Neural crest cell (in vitro differentiated cells): ENCODE measurements at regions not wholly inside any gene's neighbourhood (a gene's known extent, or its start where the extent isn't known, plus 50 kb on each side); places are given as distances from the start of the nearest gene placed in this dataset.

ENCODE experiments used
- DNase-seq: peaks from one replicate; pipeline ENCODE4 v3.0.0; 2021; ENCODE audit warnings: low read depth, mixed read lengths, low spot score
- H3K27ac Mint-ChIP-seq: one replicate; pipeline ENCODE4 v1.8.0; 2021; ENCODE audit warnings: mild to moderate bottlenecking, mixed read lengths; ENCODE audit not compliant: unreplicated experiment
- H3K27me3 Mint-ChIP-seq: 2 replicates; pipeline ENCODE4 v1.8.0; 2021; ENCODE audit warnings: low read depth, mild to moderate bottlenecking, mixed read lengths
- H3K36me3 Mint-ChIP-seq: 2 replicates; pipeline ENCODE4 v1.8.0; 2021; ENCODE audit warnings: low read depth, mild to moderate bottlenecking, mixed read lengths
- H3K4me1 Mint-ChIP-seq: 2 replicates; pipeline ENCODE4 v1.8.0; 2021; ENCODE audit warnings: mixed read lengths
- H3K4me3 Mint-ChIP-seq: one replicate; pipeline ENCODE4 v1.8.0; 2021; ENCODE audit warnings: mild to moderate bottlenecking, mixed read lengths
- H3K9me3 Mint-ChIP-seq: 2 replicates; pipeline ENCODE4 v1.8.0; 2021; ENCODE audit warnings: mixed read lengths
- TF ChIP-seq, protein P1 (sequence below): fragments of 200-600 bp; sonication (generic); conservative IDR thresholded peaks from 2 replicates; pipeline ENCODE4 v1.5.0; 2021; ENCODE audit warnings: antibody characterized with exemption, mild to moderate bottlenecking

DNA sequence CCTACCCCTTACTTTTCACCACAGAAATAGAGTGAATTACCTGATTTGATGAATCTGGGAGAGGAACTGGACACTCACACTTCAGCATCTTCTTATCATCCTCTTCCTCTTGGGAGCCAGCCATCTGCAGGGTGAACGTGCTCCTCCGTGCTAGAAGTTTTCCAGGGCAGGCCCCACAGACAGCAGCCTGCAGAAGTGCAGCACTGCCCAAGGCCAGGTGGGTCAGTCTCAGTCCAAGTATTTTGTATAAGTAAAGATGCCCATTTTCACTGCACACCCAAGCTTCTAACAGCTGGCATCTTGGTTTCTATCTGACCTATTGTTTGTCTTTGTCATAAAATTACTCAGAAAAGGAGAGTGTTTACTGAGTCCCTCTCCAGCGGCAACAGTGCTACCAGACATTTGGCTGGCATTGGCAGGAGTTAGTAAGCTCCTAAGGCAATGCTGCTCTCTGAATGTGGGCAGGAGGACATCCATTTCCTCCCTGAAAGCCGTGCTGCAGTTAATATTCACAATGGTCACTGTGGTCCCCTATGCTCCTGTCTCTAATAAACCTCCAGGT lies 222.6 kb upstream of the CTAGE1 start:
- no peak overlapping the region for H3K27ac Mint-ChIP-seq
- peaks cover 2% of the 10 kb centered on the region for H3K27me3 Mint-ChIP-seq
- TF ChIP-seq, protein P1, sequence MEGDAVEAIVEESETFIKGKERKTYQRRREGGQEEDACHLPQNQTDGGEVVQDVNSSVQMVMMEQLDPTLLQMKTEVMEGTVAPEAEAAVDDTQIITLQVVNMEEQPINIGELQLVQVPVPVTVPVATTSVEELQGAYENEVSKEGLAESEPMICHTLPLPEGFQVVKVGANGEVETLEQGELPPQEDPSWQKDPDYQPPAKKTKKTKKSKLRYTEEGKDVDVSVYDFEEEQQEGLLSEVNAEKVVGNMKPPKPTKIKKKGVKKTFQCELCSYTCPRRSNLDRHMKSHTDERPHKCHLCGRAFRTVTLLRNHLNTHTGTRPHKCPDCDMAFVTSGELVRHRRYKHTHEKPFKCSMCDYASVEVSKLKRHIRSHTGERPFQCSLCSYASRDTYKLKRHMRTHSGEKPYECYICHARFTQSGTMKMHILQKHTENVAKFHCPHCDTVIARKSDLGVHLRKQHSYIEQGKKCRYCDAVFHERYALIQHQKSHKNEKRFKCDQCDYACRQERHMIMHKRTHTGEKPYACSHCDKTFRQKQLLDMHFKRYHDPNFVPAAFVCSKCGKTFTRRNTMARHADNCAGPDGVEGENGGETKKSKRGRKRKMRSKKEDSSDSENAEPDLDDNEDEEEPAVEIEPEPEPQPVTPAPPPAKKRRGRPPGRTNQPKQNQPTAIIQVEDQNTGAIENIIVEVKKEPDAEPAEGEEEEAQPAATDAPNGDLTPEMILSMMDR = no peak
- DNase-seq = no peak
- peaks cover 4% of the 10 kb centered on the region for H3K36me3 Mint-ChIP-seq
- no peaks in the 10 kb centered on the region for H3K4me1 Mint-ChIP-seq
- H3K9me3 Mint-ChIP-seq = peaks cover 8% of the 10 kb centered on the region
- no peak overlapping the region for H3K4me3 Mint-ChIP-seq

DNA sequence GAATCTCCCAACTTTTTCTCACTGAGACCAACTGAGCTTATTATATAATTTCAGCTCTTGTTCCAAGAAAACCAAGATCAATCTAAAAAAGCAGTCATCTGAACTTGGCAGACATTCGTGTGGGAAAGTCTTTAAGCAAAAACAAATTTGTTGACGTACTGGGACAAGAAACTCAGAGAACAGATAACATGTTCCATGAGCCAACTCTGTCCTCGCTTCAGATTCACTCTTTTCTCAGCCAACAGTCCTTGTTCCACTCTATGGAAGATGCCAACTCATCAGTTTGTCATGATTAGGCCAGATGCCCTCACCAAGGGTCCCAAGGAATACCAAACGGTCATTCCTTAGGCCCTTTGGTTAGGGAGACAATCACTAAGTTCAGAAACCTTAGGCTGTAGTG lies 224.2 kb upstream of the CTAGE1 start:
- Mint-ChIP-seq H3K4me1 (no peaks in the 10 kb centered on the region), H3K36me3 (peaks cover 2% of the 10 kb centered on the region)

DNA sequence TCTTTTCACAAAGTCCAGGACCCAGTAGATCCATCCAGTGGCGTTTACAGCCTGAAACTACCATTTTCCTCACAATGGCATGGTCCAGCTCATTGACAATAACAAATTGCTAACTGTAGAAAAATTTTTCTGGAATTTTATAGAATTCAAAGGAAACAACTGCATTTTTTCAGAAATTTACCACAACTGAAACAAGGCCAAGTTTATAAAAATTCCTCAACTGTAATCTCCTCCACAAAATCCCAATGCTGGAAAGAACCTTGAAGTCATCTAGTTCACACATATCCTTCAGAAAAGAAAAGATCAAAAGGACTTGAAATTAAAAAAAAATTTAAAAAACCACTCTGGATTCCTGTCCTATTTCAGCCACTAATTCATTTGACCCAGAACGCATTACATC lies 226.0 kb upstream of the CTAGE1 start:
- H3K36me3 Mint-ChIP-seq = no peaks in the 10 kb centered on the region
- no peaks in the 10 kb centered on the region for H3K4me1 Mint-ChIP-seq
- no peak overlapping the region for H3K4me3 Mint-ChIP-seq
- no peak for DNase-seq
- H3K27ac Mint-ChIP-seq = no peak overlapping the region
- peaks cover 3% of the 10 kb centered on the region for H3K9me3 Mint-ChIP-seq
- TF ChIP-seq, protein P1 = no peak
- no peaks in the 10 kb centered on the region for H3K27me3 Mint-ChIP-seq

More for the DNA sequence above, 224.2 kb upstream of the CTAGE1 start:
- Mint-ChIP-seq H3K4me3 (no peak overlapping the region), H3K27ac (no peak overlapping the region), H3K27me3 (peaks cover 2% of the 10 kb centered on the region), H3K9me3 (peaks cover 6% of the 10 kb centered on the region)
- TF ChIP-seq, protein P1 = no peak
- no peak for DNase-seq

DNA sequence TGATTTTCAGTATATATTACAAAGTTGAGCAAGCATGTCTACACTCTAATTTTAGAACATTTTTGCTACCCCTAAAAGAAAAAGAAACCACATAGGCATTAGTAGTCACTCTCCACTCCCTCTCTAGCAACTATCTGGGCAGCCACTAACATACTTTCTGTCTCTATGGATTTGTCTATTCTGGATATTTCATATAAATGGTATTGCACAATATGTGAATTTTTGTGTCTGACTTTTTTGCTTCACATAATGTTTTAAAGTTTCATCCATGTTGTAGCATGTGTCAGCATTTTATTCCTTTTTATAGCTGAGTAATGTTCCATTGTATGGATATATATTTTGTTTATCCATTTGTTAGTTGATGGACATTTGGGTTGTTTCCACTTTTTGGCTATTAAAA lies 232.5 kb upstream of the CTAGE1 start:
- TF ChIP-seq, protein P1 = no peak
- Mint-ChIP-seq H3K4me1 (no peaks in the 10 kb centered on the region), H3K27ac (no peak overlapping the region), H3K4me3 (no peak overlapping the region), H3K27me3 (peaks cover 2% of the 10 kb centered on the region), H3K9me3 (peaks cover 11% of the 10 kb centered on the region), H3K36me3 (peaks cover 7% of the 10 kb centered on the region)
- DNase-seq = no peak

DNA sequence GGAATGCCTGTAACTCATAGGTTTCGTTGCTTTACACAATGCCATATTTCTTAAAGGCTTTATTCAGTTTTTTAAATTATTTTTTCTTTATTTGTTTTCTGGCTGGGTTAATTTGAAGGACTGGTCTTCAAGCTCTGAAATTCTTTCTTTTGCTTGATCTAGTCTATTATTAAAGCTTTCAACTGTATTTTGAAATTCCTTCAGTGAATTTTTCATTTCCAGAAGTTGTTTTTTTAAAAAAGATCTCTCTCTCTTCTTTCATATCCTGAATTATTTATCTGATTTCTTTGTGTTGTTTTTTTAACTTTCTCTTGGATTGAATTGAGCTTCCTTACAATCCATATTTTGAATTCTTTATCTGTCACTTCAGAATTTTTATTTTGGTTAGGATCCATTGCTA lies 239.9 kb upstream of the CTAGE1 start:
- Mint-ChIP-seq H3K9me3 (peaks cover 17% of the 10 kb centered on the region), H3K4me3 (no peak overlapping the region), H3K27ac (no peak overlapping the region), H3K36me3 (peaks cover 9% of the 10 kb centered on the region), H3K27me3 (peaks cover 5% of the 10 kb centered on the region), H3K4me1 (no peaks in the 10 kb centered on the region)
- TF ChIP-seq, protein P1 = no peak
- DNase-seq = no peak
